RPMI8226 (cell line): ENCODE measurements at regions not wholly inside any gene's neighbourhood (a gene's known extent, or its start where the extent isn't known, plus 50 kb on each side); places are given as distances from the start of the nearest gene placed in this dataset.
"Not testable (repeated sequence)": the region's sequence is repeated elsewhere in the genome, so short reads cannot be mapped to it uniquely, and the experiment has no call there.

ENCODE experiments used
- DNase-seq: peaks from one replicate; pipeline ENCODE4 v3.0.0-alpha.2; 2015

DNA sequence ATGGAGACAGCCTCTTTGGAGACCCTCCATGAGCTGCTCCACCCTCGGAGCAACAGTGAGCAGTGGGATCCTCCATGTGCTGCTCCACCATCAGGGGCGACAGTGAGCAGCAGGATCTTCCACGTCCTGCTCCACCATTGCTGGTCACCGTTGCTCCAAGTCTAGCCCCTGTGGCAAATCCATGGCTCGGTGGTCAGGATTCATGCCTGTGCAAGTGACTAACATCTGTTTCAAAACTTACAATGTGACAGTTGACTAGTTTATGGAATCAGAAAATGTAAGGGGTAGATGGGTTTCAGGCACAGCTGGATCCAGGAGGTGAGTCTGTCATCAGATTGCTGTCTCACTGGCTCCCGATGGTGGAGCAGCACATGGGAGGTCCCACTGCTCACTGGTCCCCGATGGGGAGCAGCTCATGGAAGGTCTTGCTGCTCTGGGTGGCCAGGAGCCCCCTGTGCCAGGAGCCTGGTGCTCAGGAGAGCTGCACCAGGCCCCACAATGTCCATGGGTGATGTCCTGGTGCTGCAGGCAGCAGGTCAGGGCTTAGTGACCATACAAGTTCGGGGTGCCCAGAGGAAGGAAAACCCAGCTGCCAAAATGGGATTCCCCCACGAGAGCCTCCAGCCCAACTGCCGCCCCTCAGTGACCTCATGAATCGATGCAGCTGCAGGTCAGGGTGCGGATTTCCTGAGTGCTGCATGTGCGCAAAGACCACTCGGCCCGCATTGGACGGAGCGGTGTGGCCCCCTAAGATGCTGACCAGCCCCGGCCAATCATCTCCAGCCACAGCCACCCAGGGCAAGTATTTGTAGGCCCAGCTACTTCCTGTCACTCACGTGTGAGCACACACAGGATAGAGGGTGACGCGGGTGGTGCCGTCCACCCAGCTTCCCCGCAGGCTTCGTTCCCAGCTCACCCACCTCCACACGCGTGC lies 116.5 kb upstream of the OTOS start:
- DNase-seq, result no peak

DNA sequence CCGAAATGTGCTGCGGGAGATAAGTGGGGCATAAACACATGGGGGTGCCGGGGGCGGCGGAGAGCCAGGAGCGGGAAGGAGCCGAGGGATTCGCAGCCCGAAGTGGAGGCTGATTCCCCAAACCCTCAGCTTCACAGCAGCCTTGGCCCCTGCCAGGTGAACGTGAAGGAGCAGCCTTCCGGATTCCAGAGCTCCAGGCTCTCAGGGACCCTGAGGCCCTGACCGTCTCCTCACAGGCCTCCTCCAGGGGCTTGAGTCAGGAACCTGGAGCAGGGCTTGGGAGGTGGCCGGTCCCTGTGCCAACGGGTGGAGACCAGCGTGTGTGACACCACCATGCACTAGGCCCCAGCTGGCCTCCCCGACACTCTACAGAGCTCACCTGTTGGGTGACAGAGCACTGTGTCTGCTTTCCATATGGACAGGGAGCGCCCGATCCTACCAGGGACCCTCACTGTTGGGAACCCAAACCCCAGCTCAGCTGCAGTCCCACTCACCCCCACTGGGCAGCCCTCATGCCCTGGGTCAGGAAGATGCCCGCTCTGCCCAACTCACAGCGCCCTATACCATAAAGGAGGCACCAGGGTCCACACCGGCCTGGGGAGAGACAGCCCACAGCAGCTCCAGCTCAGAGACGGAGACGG lies 117.6 kb upstream of the OTOS start:
- DNase-seq, result no peak

DNA sequence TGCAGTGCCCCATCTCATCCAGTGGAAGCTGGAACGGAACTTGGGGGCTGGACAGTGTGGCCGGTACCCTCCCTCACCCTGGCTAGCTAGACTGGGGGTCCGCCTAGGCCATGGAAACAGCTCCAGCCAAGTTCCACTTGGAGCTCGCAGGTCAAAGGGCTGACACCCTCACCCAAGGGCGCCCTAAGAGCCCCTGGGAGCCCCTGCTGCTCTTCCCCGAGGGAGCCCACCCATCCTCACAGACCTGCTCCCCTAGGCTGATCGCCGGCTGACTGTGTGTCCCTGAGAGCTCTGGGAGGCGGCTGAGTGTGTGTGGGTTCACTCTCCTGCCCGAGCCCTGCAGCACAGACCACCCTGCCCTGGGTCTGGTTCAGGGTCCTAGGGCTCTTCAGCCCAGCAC lies 118.2 kb upstream of the OTOS start:
- DNase-seq, result no peak

DNA sequence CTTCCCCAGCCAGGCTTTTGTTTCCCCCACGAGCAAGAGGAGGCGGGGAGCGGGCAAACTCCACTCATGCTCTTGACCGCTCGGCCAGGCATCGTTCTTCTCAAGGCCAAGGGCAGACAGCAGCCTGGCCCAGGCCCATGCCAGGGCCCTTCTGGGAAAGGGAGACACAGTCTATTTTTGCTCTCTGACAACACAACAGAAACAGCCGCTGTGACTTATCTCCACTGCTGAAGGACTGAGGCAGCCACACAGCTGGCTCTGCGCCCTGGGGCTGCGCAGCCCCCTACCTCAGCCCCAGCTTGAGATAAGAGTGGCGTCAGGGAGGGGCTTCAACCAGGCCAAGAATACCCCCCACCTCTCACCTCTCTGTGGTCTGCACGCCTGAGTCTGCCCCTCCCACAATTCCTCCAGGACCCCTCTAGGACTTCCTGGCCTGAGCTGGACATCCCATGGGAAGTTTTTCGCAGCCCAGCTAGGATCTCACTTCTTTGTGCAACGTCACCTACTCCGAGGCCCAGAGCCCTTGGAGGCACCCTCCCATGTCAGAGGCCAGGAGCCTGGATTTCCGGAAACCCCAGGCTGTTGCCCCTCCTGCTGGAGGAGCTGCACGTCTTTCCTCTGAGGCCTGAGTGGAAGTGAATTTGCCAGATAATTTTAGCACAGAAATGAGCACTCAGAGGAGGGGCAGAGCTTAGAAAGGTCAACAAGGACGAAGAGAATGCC lies 118.9 kb upstream of the OTOS start:
- no peak for DNase-seq

DNA sequence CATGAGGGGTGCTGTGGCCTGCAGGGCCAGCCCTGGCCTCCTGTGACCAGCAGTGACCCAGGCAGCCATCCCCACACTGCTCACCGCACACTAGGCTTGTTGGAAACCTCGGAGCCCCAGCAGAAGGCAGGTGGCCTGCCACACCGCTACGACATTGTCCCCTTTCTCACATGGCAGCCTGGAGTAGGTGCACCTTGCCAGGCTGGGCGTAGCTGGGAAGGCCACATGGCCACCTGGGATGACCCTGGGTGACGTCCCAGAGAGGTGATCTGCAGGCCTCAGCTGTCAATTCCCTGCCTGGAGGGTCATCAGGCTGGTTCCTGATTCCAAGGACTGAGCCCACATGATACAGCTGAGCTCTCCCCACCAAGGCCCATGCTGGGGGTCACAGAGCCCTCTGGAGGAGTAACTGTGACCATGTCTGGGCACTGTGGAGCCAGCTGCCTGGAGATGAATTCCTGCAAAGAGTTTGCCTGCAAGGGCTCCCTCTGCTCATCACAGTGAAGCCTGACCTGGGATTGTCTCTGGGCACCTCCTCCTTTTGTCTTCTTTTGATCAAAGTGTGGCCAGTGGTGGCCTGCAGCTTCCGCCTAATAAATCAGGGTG lies 119.6 kb upstream of the OTOS start:
- no peak for DNase-seq

DNA sequence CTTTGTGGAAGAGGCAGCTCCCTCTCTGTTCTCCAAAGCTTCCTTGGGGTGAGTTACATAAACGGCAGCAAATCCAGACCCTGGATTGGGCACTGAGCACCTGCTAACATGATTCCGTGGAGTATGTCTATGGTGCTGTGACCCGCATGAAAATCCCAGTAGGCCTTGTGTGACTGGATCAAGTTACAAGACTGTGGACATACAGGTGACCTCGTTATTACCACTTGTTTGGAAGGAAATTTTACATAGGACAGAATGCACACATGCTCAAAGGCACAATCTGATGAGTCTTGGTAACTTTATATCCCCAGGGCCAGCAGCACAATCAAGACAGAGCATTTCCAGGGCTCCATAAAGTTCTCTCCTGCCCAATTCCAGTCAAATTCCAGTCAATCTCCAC lies 120.2 kb upstream of the OTOS start:
- no peak for DNase-seq

DNA sequence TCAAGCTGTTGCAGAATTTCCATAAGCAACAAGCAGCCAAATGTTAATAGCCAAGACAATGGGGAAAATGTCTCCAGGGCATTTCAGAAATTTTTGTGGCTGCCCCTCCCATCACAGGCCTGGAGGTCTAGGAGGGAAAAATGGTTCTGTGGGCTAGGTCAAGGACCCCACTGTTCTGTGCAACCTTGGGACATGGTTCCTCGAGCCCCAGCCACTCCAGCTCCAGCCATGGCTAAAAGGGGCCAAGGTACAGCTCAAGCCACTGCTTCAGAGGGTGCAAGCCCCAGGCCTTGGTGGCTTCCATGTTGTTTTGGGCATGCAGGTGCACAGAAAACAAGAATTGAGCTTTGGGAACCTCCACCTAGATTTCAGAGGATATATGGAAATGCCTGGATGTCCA lies 122.1 kb upstream of the OTOS start:
- DNase-seq, result not testable (repeated sequence)

DNA sequence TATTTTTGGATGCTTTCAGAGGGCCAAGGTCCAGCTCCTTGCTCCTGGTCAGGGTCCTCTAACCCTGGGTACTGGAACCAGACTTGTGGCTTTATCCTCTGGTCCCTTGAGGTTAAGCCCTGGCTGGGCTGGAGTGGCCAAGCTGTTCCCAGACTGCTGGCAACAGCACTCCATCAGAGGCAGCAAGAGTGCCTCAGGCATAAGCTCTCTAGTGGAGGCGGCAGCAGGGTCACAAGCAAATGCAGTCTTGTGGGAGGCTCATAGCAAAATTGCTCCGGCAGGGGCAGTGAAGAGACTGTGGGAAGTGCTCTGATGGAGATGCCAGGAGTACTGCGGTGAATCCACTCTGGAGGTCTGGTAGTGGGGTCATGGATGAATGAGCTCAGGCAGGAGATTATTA lies 128.9 kb upstream of the OTOS start:
- no peak for DNase-seq

DNA sequence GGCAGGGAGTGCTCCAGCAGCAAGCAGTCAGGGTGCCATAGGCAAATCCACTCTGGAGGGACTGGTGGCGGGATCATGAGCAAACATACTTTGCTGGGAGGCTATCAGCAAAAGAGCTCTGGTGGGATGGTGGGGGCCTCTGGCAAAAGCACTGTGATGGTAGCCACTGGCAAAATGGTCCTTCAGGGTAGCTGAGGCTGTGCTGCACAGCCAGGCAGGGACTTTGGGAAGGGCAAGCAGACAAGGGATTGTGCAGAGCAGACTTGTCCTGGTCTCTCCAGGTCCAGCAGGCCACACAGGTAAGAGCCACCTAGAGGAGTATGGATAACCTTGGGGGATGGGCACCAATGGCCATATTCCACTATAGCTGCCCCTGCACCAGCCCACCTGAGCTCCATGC lies 129.4 kb upstream of the OTOS start:
- no peak for DNase-seq

DNA sequence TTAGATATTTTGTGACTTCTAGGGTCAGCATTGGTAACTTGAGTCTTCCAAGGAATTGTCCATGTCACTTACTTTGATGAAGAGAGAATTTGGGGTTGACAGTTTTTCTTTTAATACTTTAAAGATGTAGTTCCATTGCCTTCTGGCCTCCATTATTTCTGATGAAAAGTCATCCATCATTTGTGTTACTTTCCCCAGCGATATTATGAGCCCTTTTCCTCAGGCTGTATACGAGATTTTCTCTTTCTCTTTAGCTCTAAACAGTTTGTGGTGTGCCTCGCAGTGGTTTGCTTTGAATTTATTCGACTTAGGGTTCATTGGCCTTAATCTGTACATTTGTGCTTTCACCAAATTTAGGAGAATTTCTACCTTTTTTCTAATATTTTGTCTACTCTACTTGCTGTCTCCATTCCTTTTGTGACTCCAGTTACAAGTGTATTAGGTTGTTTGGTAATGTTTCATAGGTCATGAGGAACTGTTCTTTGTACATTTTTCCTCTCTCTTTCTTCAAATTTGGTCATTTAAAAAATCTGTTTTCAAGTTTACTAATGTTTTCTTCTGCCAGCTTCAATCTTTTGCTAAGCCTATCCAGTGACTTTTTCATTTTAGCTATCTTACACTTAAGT lies 131.4 kb upstream of the OTOS start:
- no peak for DNase-seq

DNA sequence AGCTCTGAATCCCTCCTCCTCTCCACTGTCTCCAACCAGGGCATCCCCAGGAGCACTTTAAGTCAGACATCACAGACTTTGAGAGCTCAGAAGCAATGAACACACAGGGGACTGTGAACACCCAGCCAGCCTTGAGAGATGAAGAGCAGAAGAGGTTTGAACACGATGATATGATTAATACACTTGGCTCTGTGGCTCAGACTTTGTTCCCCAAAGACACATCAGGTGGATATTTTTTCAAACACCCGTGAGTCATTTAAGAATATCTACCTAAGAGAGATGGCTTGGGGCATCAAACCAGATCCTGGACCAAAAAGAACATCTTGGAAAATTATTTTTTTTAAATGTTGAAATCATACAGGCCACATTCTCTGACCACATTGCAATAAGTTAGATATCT lies 134.9 kb upstream of the OTOS start:
- no peak for DNase-seq

DNA sequence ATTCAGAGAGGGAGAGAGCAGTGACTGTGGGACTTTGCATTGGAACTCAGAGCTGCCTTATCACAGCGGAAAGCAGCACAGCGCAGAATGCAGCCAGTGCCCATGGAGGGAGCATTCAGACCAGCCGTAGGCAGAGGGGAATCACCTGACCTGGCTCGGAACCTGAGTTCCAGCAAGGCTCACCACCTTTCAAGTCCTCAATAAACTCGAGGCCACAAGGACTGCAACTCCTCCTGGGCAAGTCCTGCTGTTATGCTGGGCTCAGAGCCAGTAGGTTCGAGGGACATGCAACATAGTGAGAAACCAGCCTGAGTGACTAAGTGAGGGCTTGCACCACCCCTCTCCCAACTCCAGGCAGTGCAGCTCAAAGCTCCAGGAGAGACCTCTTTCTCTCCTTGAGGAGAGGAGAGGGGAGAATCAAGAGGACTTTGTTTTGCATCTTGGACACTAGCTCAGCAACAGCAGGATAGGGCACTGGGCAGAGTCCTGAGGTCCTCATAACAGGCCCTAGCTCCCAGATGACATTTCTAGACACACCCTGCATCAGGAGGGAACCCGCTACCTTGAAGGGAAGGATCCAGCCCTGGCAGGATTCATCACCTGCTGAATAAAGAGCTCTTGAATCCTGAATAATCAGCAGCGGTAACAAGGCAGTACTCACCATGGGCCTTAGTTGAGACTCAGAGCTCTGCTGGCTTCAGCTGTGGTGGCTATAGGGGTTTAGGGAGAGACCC lies 136.8 kb upstream of the OTOS start:
- no peak for DNase-seq

DNA sequence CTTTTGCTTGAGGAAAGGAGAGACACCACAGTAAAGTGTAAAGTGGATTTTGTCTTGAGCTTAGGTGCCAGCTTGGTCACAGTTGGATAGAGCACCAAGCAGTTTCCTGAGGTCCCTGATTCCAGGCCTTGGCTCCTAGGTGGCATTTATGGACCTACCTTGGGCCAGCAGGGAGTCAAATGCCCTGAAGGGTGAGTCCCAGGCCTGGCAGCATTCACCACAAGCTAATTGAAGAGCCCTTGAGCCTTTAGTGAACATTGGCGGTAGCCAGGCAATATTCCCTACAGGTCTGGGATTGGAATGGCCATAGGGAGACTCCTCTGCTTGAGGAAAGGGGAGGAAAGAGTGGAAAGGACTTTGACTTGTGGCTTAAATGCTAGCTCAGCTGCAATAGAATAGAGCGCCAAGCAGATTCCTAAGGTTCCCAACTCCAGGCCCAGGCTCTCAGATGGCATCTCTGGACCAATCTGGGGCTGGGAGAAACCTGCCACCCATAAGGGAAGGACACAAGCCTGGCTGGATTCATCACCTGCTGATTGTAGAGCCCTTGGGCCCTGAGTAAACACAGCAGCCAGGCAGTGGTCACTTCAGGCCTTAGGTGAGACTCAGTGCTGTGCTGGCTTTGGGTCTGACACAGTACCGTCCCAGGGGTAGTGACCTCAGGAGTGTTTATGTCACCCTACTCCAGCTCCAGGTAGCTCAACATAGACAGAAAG lies 137.5 kb upstream of the OTOS start:
- DNase-seq, result no peak

DNA sequence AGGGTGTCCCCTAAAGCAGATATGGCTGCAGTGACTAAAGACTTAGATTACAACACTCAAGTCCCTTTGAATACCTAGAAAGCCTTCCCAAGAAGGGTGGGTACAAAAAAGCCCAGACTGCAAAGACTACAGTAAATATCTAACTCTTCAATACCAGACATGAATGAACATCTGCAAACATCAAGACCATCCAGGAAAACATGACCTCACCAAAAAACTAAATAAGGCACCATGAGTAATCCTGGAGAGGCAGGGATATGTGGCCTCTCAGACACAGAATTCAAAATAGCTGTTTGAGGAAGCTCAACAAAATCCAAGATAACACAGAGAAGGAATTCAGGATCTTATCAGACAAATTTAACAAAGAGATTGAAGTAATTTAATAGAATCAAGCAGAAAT lies 138.2 kb upstream of the OTOS start:
- no peak for DNase-seq

DNA sequence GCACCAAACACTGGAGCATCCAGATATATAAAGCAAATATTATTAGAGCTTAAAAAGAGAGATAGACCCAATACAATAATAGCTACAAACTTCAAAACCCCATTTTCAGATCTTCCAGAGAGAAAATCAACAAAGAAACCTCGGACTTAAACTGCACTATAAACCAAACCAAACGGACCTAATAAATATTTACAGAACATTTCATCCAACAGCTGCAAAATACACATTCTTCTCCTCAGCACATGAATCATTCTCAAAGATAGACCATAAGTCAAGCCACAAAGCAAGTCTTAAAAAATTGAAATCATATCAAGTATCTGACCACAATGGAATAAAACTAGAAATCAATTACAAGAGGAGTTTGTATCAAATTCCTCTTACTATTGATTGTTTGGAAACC lies 140.2 kb upstream of the OTOS start:
- DNase-seq, result no peak

DNA sequence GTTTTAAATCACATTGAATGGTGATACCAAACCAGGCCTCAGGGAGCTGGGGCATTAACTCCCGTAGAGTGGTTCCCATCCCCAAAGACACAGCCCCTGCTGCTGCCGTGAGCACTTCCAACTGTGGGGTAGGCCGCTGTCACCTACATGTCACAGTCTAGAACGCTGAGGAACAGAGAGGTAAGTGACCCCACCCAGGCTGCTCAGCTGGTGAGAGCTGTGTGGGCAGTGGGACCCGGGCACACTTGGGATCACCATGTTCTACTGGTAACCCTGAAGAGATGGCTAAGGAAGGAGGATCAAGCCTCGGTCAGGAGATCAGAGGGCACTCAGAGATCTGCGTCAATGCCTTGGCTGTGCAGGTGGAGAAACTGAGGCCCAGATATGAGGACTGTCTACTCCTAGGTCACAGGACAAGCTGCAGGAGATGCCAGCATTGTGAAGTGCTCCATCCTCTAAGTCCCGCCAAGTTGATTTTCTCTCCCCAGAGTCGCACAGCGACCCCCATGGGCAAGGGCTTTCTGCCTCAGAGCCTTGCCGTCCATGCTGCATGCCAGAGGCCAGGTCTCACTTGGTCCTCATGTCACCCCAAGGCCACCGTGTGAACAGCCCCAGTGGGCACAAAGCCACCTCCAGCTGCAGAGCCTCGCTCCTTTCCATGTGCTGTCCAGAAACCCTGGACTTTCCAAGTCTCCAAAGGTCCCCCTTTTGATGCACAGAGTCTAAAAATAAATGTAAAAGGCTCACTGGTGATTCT lies 144.2 kb upstream of the OTOS start:
- no peak for DNase-seq

DNA sequence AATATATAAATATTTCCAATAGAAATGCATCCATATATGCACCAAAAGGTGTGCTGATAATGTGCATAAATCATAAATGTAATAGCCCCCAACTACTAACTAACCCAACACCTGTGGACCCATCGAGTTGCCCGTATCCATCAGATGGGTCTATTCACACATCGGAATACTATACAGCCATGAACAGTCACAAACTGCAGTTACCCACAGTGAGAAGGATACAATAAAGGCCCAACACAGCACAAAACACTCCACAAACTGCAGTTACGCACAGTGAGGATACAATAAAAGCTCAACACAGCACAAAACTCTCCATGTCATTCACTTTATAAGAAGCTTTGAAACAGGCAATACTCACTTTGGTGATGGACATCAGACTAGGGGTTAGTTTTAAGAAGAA lies 145.3 kb upstream of the OTOS start:
- no peak for DNase-seq

DNA sequence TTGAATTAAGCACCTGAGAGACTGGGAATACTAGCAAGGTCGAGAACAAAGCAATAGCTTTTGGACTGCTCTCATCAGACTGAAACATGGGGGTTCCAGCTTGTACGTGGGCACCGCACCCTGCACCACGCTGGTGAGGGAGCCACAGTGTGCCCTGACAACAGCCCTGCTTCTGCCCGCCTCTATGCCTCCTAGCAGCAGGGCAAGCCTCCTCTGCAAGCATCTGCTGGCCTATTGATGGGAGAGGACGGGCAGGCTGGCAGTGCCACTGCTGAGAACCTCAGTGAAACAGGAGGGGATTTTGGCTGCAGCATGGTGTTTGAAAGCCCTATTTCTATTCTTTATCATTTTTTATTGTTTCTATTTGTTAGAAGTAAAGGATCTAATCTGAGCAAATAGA lies 146.1 kb upstream of the OTOS start:
- no peak for DNase-seq

DNA sequence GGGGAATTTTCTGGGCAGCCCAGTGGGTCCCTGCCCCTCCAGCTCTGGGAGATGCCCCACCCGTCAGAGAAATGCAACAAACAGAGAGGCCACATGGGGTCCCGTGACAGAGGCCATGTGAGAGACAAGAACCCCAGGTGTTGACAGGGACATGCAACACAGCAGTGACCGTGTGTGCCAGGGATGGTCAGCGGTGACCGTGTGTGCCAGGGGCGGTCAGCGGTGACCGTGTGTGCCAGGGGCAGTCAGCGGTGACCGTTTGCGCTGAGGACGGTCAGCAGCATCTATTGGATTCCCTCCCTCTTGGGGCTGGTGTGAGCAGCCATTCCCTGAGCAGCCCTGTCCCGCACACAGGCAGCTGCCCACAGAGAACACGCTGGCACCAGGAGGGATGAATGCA lies 146.6 kb upstream of the OTOS start:
- DNase-seq, result no peak

DNA sequence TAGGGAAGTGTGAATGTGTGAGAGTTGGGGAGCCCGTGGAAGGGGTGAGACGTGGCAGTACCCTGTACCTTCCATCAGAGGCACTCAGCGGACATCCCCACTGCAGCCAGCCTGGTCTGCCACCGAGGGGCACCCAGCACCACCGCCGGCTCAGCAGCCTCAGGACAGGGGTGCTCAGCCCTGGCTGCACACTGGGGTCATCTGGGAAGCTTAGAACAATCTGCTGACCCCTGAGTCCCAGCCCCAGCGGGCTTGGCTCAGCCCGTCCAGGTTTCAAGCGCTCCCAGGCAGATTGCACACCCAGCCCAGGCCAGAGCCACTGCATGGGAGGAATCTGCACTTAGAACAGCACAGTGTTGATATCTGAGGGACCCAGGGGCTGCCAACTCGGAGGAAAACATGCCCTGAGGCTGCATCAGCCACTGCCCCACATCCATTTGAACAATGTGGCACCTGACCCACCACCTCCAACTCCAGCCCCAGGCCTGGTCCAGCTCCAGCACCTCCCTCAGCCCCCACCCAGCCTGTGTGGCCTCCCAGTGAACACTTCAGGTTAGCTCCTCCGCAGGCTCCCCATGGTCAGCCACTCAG lies 147.1 kb upstream of the OTOS start:
- no peak for DNase-seq
